ENCODE measurements at regions not wholly inside any gene's neighbourhood (a gene's known extent, or its start where the extent isn't known, plus 50 kb on each side); places are given as distances from the start of the nearest gene placed in this dataset.

- no peaks in the 10 kb centered on the region for H3K4me1 ChIP-seq
- no peak for DNase-seq
- H3K9me3 ChIP-seq = no peaks in the 10 kb centered on the region
- WGBS (ENCODE audit: insufficient coverage, low coverage, low lambda C conversion rate, missing lambda C conversion rate) = 61% methylated on average over 4 of the region's 4 CpGs
- no peak overlapping the region for H3K27ac ChIP-seq
- H3K27me3 ChIP-seq = no peaks in the 10 kb centered on the region
- H3K36me3 ChIP-seq = no peaks in the 10 kb centered on the region
- intact Hi-C loops (cut with DNase I) = no loop called here
- no peak for ATAC-seq
- no peak for TF ChIP-seq CTCF (IDR thresholded peaks at IDR 0.05)
- TF ChIP-seq POLR2A (IDR thresholded peaks at IDR 0.05) = no peak
- H3K4me3 ChIP-seq = no peak overlapping the region
Observed at GRCh38 chr10:125479059-125479458, 203.9 kb downstream of the TEX36 start.

GRCh38 chr10:125475815-125476214, 207.1 kb downstream of the TEX36 start:
- intact Hi-C loops (cut with DNase I) = no loop called here

GRCh38 chr10:125473143-125473793, 209.7 kb downstream of the TEX36 start:
- no peaks in the 10 kb centered on the region for H3K9me3 ChIP-seq
- no peak overlapping the region for H3K4me3 ChIP-seq
- ATAC-seq (no peak), DNase-seq (no peak)
- no peaks in the 10 kb centered on the region for H3K4me1 ChIP-seq
- no peak overlapping the region for H3K27ac ChIP-seq
- intact Hi-C loops (cut with DNase I) = no loop called here
- no peaks in the 10 kb centered on the region for H3K27me3 ChIP-seq
- TF ChIP-seq POLR2A (IDR thresholded peaks at IDR 0.05) (no peak), CTCF (IDR thresholded peaks at IDR 0.05) (no peak)
- no peaks in the 10 kb centered on the region for H3K36me3 ChIP-seq
- 53% methylated on average over 5 of the region's 7 CpGs for WGBS (ENCODE audit: insufficient coverage, low coverage, low lambda C conversion rate, missing lambda C conversion rate)

More at GRCh38 chr10:125475815-125476214, 207.1 kb downstream of the TEX36 start:
- Histone ChIP-seq H3K4me3 (no peak overlapping the region), H3K27me3 (no peaks in the 10 kb centered on the region), H3K4me1 (no peaks in the 10 kb centered on the region), H3K27ac (no peak overlapping the region), H3K36me3 (no peaks in the 10 kb centered on the region), H3K9me3 (no peaks in the 10 kb centered on the region)
- WGBS (ENCODE audit: insufficient coverage, low coverage, low lambda C conversion rate, missing lambda C conversion rate) = 51% methylated on average over 2 of the region's 2 CpGs
- TF ChIP-seq POLR2A (IDR thresholded peaks at IDR 0.05) = no peak
- TF ChIP-seq CTCF (IDR thresholded peaks at IDR 0.05) = no peak
- ATAC-seq (no peak), DNase-seq (no peak)

- Histone ChIP-seq H3K9me3 (no peaks in the 10 kb centered on the region), H3K27me3 (no peaks in the 10 kb centered on the region), H3K36me3 (no peaks in the 10 kb centered on the region), H3K4me1 (no peaks in the 10 kb centered on the region), H3K4me3 (no peak overlapping the region), H3K27ac (no peak overlapping the region)
- 58% methylated on average over 1 of the region's 4 CpGs for WGBS (ENCODE audit: insufficient coverage, low coverage, low lambda C conversion rate, missing lambda C conversion rate)
- intact Hi-C loops (cut with DNase I) = no loop called here
- DNase-seq = no peak
- TF ChIP-seq POLR2A (IDR thresholded peaks at IDR 0.05) (no peak), CTCF (IDR thresholded peaks at IDR 0.05) (no peak)
- peak in 1 of 4 donors; percentile 39 for ATAC-seq
Observed at GRCh38 chr10:125472010-125472607, 210.9 kb downstream of the TEX36 start.

All from right lobe of liver (tissue), 6 donors.